H9 (cell line): ENCODE measurements at regions not wholly inside any gene's neighbourhood (a gene's known extent, or its start where the extent isn't known, plus 50 kb on each side); places are given as distances from the start of the nearest gene placed in this dataset.

ENCODE experiments used
- DNase-seq: peaks from one replicate; pipeline ENCODE4 v3.0.0-alpha.2; 2017
- H2AFZ ChIP-seq: one replicate; pipeline ENCODE4 v1.6.1; 2013; ENCODE audit warnings: mild to moderate bottlenecking, low read length, control low read depth, moderate library complexity
- H2AK5ac ChIP-seq: 2 replicates; pipeline ENCODE4 v1.6.1; 2013; ENCODE audit warnings: low read length, control low read depth, mixed read lengths; ENCODE audit not compliant: insufficient read length
- H2BK120ac ChIP-seq: one replicate; pipeline ENCODE4 v1.6.1; 2013; ENCODE audit warnings: low read depth, mild to moderate bottlenecking, low read length, control low read depth, inconsistent platforms; ENCODE audit not compliant: poor library complexity, severe bottlenecking
- H2BK12ac ChIP-seq: 2 replicates; pipeline ENCODE4 v1.6.1; 2013; ENCODE audit warnings: low read length, control low read depth, mixed read lengths, low read depth; ENCODE audit not compliant: insufficient read length
- H2BK15ac ChIP-seq: 2 replicates; pipeline ENCODE4 v1.6.1; 2013; ENCODE audit warnings: low read depth, low read length, control low read depth
- H2BK20ac ChIP-seq: one replicate; pipeline ENCODE4 v1.6.1; 2013; ENCODE audit warnings: low read depth, mild to moderate bottlenecking, low read length, control low read depth, inconsistent platforms; ENCODE audit not compliant: poor library complexity, severe bottlenecking
- H2BK5ac ChIP-seq: 2 replicates; pipeline ENCODE4 v1.6.1; 2013; ENCODE audit warnings: low read length, control low read depth, mixed read lengths; ENCODE audit not compliant: insufficient read length
- H3K14ac ChIP-seq: 2 replicates; pipeline ENCODE4 v1.6.1; 2013; ENCODE audit warnings: low read length, control low read depth; ENCODE audit not compliant: insufficient read depth
- H3K18ac ChIP-seq: 2 replicates; pipeline ENCODE4 v1.6.1; 2013; ENCODE audit warnings: low read depth, mild to moderate bottlenecking, mixed read lengths, low read length, control low read depth; ENCODE audit not compliant: insufficient read length
- H3K23ac ChIP-seq: 2 replicates; pipeline ENCODE4 v1.6.1; 2013; ENCODE audit warnings: low read length, control low read depth, mixed read lengths, low read depth; ENCODE audit not compliant: insufficient read length
- H3K23me2 ChIP-seq: 2 replicates; pipeline ENCODE4 v1.6.1; 2013; ENCODE audit warnings: low read depth, mild to moderate bottlenecking, mixed read lengths, low read length, control low read depth; ENCODE audit not compliant: insufficient read length, poor library complexity, severe bottlenecking
- H3K27ac ChIP-seq: 2 replicates; pipeline ENCODE4 v1.5.1; 2013; ENCODE audit warnings: low read length, control low read depth, mixed read lengths, low read depth; ENCODE audit not compliant: insufficient read length
- H3K27me3 ChIP-seq: 2 replicates; pipeline ENCODE4 v1.6.1; 2013; ENCODE audit warnings: low read length, control low read depth, inconsistent platforms; ENCODE audit not compliant: insufficient read depth
- H3K4ac ChIP-seq: 2 replicates; pipeline ENCODE4 v1.6.1; 2013; ENCODE audit warnings: low read depth, mild to moderate bottlenecking, control low read depth, inconsistent platforms, low read length, moderate library complexity
- H3K4me1 ChIP-seq: 2 replicates; pipeline ENCODE4 v1.6.1; 2013; ENCODE audit warnings: low read length, control low read depth, inconsistent platforms; ENCODE audit not compliant: insufficient read depth
- H3K4me2 ChIP-seq: 2 replicates; pipeline ENCODE4 v1.6.1; 2013; ENCODE audit warnings: low read length, control low read depth, mixed read lengths; ENCODE audit not compliant: insufficient read length, insufficient read depth
- H3K56ac ChIP-seq: 2 replicates; pipeline ENCODE4 v1.6.1; 2013; ENCODE audit warnings: low read depth, mild to moderate bottlenecking, mixed read lengths, low read length, control low read depth; ENCODE audit not compliant: insufficient read length
- H3K79me1 ChIP-seq: 2 replicates; pipeline ENCODE4 v1.6.1; 2013; ENCODE audit warnings: low read depth, mild to moderate bottlenecking, moderate library complexity, low read length, control low read depth, inconsistent platforms; ENCODE audit not compliant: insufficient read depth, poor library complexity, severe bottlenecking
- H3K79me2 ChIP-seq: 2 replicates; pipeline ENCODE4 v1.6.1; 2013; ENCODE audit warnings: low read length, control low read depth, inconsistent platforms; ENCODE audit not compliant: insufficient read depth
- H3K9ac ChIP-seq: 2 replicates; pipeline ENCODE4 v1.6.1; 2013; ENCODE audit warnings: low read length, control low read depth, mixed read lengths; ENCODE audit not compliant: insufficient read length; ENCODE audit errors: extremely low read depth
- H3K9me3 ChIP-seq: one replicate; pipeline ENCODE4 v1.6.1; 2013; ENCODE audit warnings: low read depth, low read length, inconsistent platforms; ENCODE audit not compliant: control insufficient read depth
- H3T11ph ChIP-seq: one replicate; pipeline ENCODE4 v1.6.1; 2013; ENCODE audit warnings: mild to moderate bottlenecking, low read length, control low read depth, inconsistent platforms
- H4K20me1 ChIP-seq: one replicate; pipeline ENCODE4 v1.6.1; 2013; ENCODE audit not compliant: control insufficient read depth, insufficient read length, insufficient read depth
- H4K5ac ChIP-seq: 2 replicates; pipeline ENCODE4 v1.6.1; 2013; ENCODE audit warnings: low read depth, mild to moderate bottlenecking, mixed read lengths, low read length, control low read depth; ENCODE audit not compliant: insufficient read length
- H4K8ac ChIP-seq: replicated peaks from 2 replicates; pipeline ENCODE4 v1.6.1; 2013; ENCODE audit warnings: low read length, control low read depth, mixed read lengths, low read depth; ENCODE audit not compliant: insufficient read length
- H4K91ac ChIP-seq: 2 replicates; pipeline ENCODE4 v1.6.1; 2013; ENCODE audit warnings: low read depth, mild to moderate bottlenecking, moderate library complexity, mixed read lengths, low read length, control low read depth; ENCODE audit not compliant: insufficient read length
- H3K27ac Mint-ChIP-seq, 3 experiments: 2 replicates in 2 of 3; 3 replicates in 1 of 3; pipeline ENCODE4 v1.8.0; 2020 to 2021; ENCODE audit warnings: mixed read lengths in 3 of 3, mild to moderate bottlenecking in 1 of 3, moderate library complexity in 1 of 3
- H3K27me3 Mint-ChIP-seq: 2 replicates; pipeline ENCODE4 v1.8.0; 2021; ENCODE audit warnings: low read depth, mild to moderate bottlenecking, moderate library complexity, mixed read lengths
- H3K36me3 Mint-ChIP-seq, 3 experiments: 2 replicates in 2 of 3; 3 replicates in 1 of 3; pipeline ENCODE4 v1.8.0; 2020 to 2021; ENCODE audit warnings: low read depth in 3 of 3, mixed read lengths in 3 of 3; ENCODE audit not compliant: insufficient read depth in 1 of 3
- H3K4me1 Mint-ChIP-seq, 2 experiments: 2 replicates each; pipeline ENCODE4 v1.8.0; 2020; ENCODE audit warnings: mixed read lengths in 2 of 2
- H3K4me3 Mint-ChIP-seq, 2 experiments: 2 replicates in 1 of 2; 3 replicates in 1 of 2; pipeline ENCODE4 v1.8.0; 2020 to 2021; ENCODE audit warnings: mild to moderate bottlenecking in 2 of 2, mixed read lengths in 2 of 2, moderate library complexity in 1 of 2
- H3K9me3 Mint-ChIP-seq, 2 experiments: 2 replicates in 1 of 2; 3 replicates in 1 of 2; pipeline ENCODE4 v1.8.0; 2020; ENCODE audit warnings: mild to moderate bottlenecking in 2 of 2, mixed read lengths in 2 of 2, moderate library complexity in 1 of 2
- WGBS: extraction: QIAGEN DNeasy Blood & Tissue Kit; methylation state at CpG from one replicate; pipeline ENCODE4 v1.1.7; 2013; ENCODE audit warnings: missing lambda C conversion rate, low lambda C conversion rate, mixed read lengths; ENCODE audit not compliant: insufficient read length; ENCODE audit errors: extremely low coverage; 5-methylcytosine and 5-hydroxymethylcytosine counted together
- TF ChIP-seq, protein P1 (sequence below): fragments of 200-600 bp; sonication (generic); conservative IDR thresholded peaks from 3 replicates; pipeline ENCODE4 v1.8.0; 2021; ENCODE audit warnings: antibody characterized with exemption, mild to moderate bottlenecking

DNA sequence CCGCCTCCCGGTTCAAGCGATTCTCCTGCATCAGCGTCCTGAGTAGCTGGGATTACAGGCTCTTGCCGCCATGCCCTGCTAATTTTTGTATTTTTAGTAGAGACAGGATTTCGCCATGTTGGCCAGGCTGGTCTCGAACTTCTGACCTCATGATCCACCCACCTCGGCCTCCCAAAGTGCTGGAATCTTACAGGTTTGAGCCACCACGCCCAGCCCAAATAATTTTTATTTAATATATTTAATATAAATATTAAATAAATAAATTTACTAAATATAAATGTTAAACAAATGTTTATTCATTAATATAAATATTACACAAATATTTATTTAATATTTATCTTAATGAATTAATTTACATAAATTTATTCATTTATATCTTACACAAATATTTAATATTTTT lies 120.2 kb downstream of the SHOX start:
- H4K5ac ChIP-seq = no peak overlapping the region
- no peak overlapping the region for H3K14ac ChIP-seq
- DNase-seq = no peak
- H4K8ac ChIP-seq = no peak overlapping the region
- Mint-ChIP-seq H3K4me1 (peaks cover 4 to 5% of the 10 kb centered on the region in 2 experiments; a peak in 1 of 4 replicates), H3K27ac (no peak overlapping the region), H3K9me3 (peaks cover 0 to 7% of the 10 kb centered on the region in 2 experiments; a peak in 3 of 5 replicates), H3K36me3 (no peaks in the 10 kb centered on the region), H3K4me3 (no peak overlapping the region), H3K27me3 (peaks cover 7% of the 10 kb centered on the region)
- no peak overlapping the region for H2BK20ac ChIP-seq
- no peak overlapping the region for H3K4ac ChIP-seq
- no peak overlapping the region for H2BK5ac ChIP-seq
- H2BK12ac ChIP-seq = no peak overlapping the region
- no peak overlapping the region for H3K23ac ChIP-seq
- no peaks in the 10 kb centered on the region for H3K23me2 ChIP-seq
- no peaks in the 10 kb centered on the region for H4K20me1 ChIP-seq
- no CpG with 5 or more reads among the region's 9 CpGs for WGBS
- no peak overlapping the region for H3K56ac ChIP-seq
- no peak overlapping the region for H2BK15ac ChIP-seq
- no peaks in the 10 kb centered on the region for H3K9me3 ChIP-seq
- H3K18ac ChIP-seq = no peak overlapping the region
- H2AK5ac ChIP-seq = no peak overlapping the region
- H4K91ac ChIP-seq = no peak overlapping the region
- H3K27ac ChIP-seq = no peak overlapping the region
- no peak overlapping the region for H3T11ph ChIP-seq
- no peaks in the 10 kb centered on the region for H3K79me1 ChIP-seq
- no peak overlapping the region for H3K9ac ChIP-seq
- H3K4me1 ChIP-seq = no peaks in the 10 kb centered on the region
- H2BK120ac ChIP-seq = no peak overlapping the region
- H3K79me2 ChIP-seq = no peaks in the 10 kb centered on the region
- no peaks in the 10 kb centered on the region for H3K27me3 ChIP-seq
- no peak overlapping the region for H3K4me2 ChIP-seq
- no peak overlapping the region for H2AFZ ChIP-seq
- TF ChIP-seq, protein P1, sequence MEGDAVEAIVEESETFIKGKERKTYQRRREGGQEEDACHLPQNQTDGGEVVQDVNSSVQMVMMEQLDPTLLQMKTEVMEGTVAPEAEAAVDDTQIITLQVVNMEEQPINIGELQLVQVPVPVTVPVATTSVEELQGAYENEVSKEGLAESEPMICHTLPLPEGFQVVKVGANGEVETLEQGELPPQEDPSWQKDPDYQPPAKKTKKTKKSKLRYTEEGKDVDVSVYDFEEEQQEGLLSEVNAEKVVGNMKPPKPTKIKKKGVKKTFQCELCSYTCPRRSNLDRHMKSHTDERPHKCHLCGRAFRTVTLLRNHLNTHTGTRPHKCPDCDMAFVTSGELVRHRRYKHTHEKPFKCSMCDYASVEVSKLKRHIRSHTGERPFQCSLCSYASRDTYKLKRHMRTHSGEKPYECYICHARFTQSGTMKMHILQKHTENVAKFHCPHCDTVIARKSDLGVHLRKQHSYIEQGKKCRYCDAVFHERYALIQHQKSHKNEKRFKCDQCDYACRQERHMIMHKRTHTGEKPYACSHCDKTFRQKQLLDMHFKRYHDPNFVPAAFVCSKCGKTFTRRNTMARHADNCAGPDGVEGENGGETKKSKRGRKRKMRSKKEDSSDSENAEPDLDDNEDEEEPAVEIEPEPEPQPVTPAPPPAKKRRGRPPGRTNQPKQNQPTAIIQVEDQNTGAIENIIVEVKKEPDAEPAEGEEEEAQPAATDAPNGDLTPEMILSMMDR = no peak
